ENCODE measurements at regions not wholly inside any gene's neighbourhood (a gene's known extent, or its start where the extent isn't known, plus 50 kb on each side); places are given as distances from the start of the nearest gene placed in this dataset.

DNA sequence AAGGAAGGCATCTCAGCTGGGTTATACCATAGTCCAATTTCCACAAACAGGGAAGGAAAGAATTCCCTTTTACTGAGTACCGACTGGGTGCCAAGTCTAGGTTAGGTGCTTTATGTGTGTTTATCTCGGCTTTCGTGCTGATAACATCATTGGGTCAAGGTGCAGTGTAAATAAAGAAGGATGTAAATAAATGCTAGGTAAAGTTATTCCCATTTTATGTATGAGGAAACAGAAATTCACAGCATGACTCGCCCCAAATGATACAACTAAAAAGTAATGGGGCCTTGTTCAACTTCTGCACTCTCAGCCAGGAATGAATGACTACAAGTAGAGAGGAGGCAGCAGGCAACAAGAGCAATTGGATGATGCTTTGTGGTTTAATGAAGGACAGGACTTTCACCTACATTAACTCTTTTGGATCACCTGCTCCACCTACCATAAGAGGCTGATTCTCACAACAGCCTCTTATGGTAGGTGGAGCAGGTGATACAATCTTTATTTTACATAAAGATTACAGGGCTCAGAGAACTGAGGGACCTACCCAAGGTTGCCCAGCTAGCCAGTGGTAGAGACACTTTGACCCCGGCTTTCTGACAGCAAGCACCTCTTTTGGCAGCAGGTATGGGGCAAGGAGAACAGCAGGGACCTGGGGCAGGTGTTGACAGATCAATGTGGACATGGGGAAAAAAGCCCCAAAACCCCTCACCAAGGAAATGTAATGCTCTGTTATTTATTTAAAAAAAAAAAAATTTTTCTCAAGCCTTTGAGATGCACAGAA is 213.4 kb upstream of the NUDT4 start:
- TF ChIP-seq EZH2 (IDR thresholded peaks at IDR 0.05; ENCODE audit: low read depth) = no peak
- TF ChIP-seq, protein P1, sequence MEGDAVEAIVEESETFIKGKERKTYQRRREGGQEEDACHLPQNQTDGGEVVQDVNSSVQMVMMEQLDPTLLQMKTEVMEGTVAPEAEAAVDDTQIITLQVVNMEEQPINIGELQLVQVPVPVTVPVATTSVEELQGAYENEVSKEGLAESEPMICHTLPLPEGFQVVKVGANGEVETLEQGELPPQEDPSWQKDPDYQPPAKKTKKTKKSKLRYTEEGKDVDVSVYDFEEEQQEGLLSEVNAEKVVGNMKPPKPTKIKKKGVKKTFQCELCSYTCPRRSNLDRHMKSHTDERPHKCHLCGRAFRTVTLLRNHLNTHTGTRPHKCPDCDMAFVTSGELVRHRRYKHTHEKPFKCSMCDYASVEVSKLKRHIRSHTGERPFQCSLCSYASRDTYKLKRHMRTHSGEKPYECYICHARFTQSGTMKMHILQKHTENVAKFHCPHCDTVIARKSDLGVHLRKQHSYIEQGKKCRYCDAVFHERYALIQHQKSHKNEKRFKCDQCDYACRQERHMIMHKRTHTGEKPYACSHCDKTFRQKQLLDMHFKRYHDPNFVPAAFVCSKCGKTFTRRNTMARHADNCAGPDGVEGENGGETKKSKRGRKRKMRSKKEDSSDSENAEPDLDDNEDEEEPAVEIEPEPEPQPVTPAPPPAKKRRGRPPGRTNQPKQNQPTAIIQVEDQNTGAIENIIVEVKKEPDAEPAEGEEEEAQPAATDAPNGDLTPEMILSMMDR (conservative IDR thresholded peaks at IDR 0.05) = no peak
